Hematopoietic multipotent progenitor cell treated with erythropoietin and hydrocortisone succinate and interleukin-3 and kit ligand, for 8 days (in vitro differentiated cells): ENCODE measurements at regions not wholly inside any gene's neighbourhood (a gene's known extent, or its start where the extent isn't known, plus 50 kb on each side); places are given as distances from the start of the nearest gene placed in this dataset.
A peak's percentile ranks its signal among the peaks of the same experiment; 100 is the strongest.
"Not testable (repeated sequence)": the region's sequence is repeated elsewhere in the genome, so short reads cannot be mapped to it uniquely, and the experiment has no call there.

Source experiments
- DNase-seq: peaks from one replicate; pipeline ENCODE4 v3.0.0-alpha.2; 2015

GRCh38 chrY:10627116-10627515, 1099.4 kb downstream of the TSPY10 start:
- DNase-seq = peak; percentile 80

GRCh38 chrY:10648813-10649212, 1121.1 kb downstream of the TSPY10 start:
- not testable (repeated sequence) for DNase-seq

DNA sequence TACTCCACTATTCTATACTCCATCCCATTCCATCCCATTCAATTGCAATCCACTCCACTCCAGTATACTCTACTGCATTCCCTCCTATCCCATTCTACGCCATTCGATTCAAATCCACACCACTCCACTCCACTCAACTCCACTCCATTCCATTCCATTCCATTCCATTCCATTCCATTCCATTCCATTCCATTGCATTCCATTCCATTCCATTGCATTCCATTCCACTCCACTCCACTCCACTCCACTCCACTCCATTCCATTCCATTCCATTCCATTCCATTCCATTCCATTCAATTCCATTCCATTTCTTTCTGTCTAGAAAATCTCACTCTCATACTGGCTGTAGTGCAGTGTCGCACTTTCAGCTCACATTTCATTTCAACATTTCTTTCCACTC, 1129.4 kb downstream of the TSPY10 start:
- DNase-seq = not testable (repeated sequence)

- DNase-seq = no peak
Measured at GRCh38 chrY:10666785-10667184, 1139.1 kb downstream of the TSPY10 start.

- no peak for DNase-seq
Measured at GRCh38 chrY:10686414-10686813, 1158.7 kb downstream of the TSPY10 start.
